K562 (cell line): ENCODE measurements at regions not wholly inside any gene's neighbourhood (a gene's known extent, or its start where the extent isn't known, plus 50 kb on each side); places are given as distances from the start of the nearest gene placed in this dataset.

Source experiments
- ATAC-seq: fragments of 200-7000 bp; cut with Tn5 transposase; 3 replicates; pipeline ENCODE4 v1.9.1; 2020; ENCODE audit warnings: moderate library complexity
- BruUV-seq: library from RNA; stranded (reverse); fragments of 400-500 nt; replicated peaks from 2 replicates; lab custom pipeline; 2021; lab: Mats Ljungman, UMichigan
- CTCF ChIA-PET: fragments of 300-600 bp; formaldehyde crosslinking; extraction: SDS; loops from one replicate; lab custom pipeline; 2021; ENCODE audit warnings: low intra/inter-chr PET ratio; lab: Yijun Ruan, JAX
- POLR2A ChIA-PET: fragments of 300-600, 350-650 bp; sonication (Branson Sonifier 250); formaldehyde crosslinking; extraction: SDS; loops from one replicate; lab custom pipeline; 2021; ENCODE audit warnings: antibody characterized with exemption, inconsistent platforms; lab: Yijun Ruan, JAX
- DNase-seq, 4 experiments: peaks; one replicate each; pipeline versions ENCODE4 v3.0.0 to v3.0.0-alpha.2; 2011 to 2018; ENCODE audit warnings: low spot score in 3 of 4, mixed read lengths in 3 of 4; ENCODE audit errors: extremely low read depth in 1 of 4
- FAIRE-seq: peaks from 2 replicates; lab custom pipeline; 2011; peaks lifted over from hg19 to GRCh38; lab: Jason Lieb, UNC
- H2AFZ ChIP-seq: 2 replicates; pipeline ENCODE4 v1.6.0; 2011; ENCODE audit warnings: low read depth, low read length, control low read depth, inconsistent platforms
- H3K27ac ChIP-seq: fragments of 200-600 bp; 3 replicates; pipeline ENCODE4 v1.8.0; 2011; ENCODE audit warnings: low read depth, mild to moderate bottlenecking, control low read depth, inconsistent platforms, low read length, moderate library complexity, mixed read lengths; ENCODE audit errors: extremely low read depth
- H3K27me3 ChIP-seq, 2 experiments: fragments of 300-600 bp in 1 of 2; 2 replicates in 1 of 2; 3 replicates in 1 of 2; pipeline versions ENCODE4 v1.6.0 to v1.8.0; 2011; ENCODE audit warnings: inconsistent platforms in 2 of 2, low read length in 2 of 2, mild to moderate bottlenecking in 1 of 2, mixed read lengths in 1 of 2, moderate library complexity in 1 of 2; ENCODE audit not compliant: control insufficient read depth in 2 of 2, insufficient read depth in 2 of 2
- H3K36me3 ChIP-seq: fragments of 300-600 bp; 3 replicates; pipeline ENCODE4 v1.8.0; 2011; ENCODE audit warnings: mild to moderate bottlenecking, low read length, inconsistent platforms; ENCODE audit not compliant: control insufficient read depth, insufficient read depth
- H3K4me1 ChIP-seq, 2 experiments: fragments of 200-600 bp in 1 of 2; replicated peaks in 1 of 2; 2 replicates in 1 of 2; 3 replicates in 1 of 2; pipeline versions ENCODE4 v1.5.1 to v1.8.0; 2011; ENCODE audit warnings: inconsistent platforms in 2 of 2, low read length in 2 of 2, mild to moderate bottlenecking in 1 of 2, mixed read lengths in 1 of 2, moderate library complexity in 1 of 2; ENCODE audit not compliant: control insufficient read depth in 2 of 2, insufficient read depth in 2 of 2
- H3K4me2 ChIP-seq: 2 replicates; pipeline ENCODE4 v1.6.1; 2011; ENCODE audit warnings: low read length, control low read depth, inconsistent platforms, mixed read lengths; ENCODE audit not compliant: insufficient read depth
- H3K4me3 ChIP-seq: fragments of 200-600 bp; sonication (generic), shearing (Covaris generic); 2 replicates; pipeline ENCODE4 v1.5.1; 2016; ENCODE audit warnings: control low read depth, inconsistent platforms
- H3K79me2 ChIP-seq: fragments of 200-600 bp; 3 replicates; pipeline ENCODE4 v1.8.0; 2011; ENCODE audit warnings: low read length, inconsistent platforms; ENCODE audit not compliant: control insufficient read depth, insufficient read depth
- H3K9ac ChIP-seq, 2 experiments: 2 replicates each; pipeline versions ENCODE4 v1.6.0 to v1.6.1; 2011; ENCODE audit warnings: low read depth in 2 of 2, low read length in 2 of 2, control low read depth in 1 of 2, inconsistent platforms in 1 of 2, mild to moderate bottlenecking in 1 of 2, mixed read lengths in 1 of 2; ENCODE audit not compliant: insufficient read depth in 1 of 2
- H3K9me1 ChIP-seq: one replicate; pipeline ENCODE4 v1.6.0; 2011; ENCODE audit warnings: inconsistent platforms, mild to moderate bottlenecking, low read length, moderate library complexity; ENCODE audit not compliant: control insufficient read depth, insufficient read depth
- H3K9me3 ChIP-seq: replicated peaks from 2 replicates; pipeline ENCODE4 v1.5.1; 2011; ENCODE audit warnings: low read depth, low read length, inconsistent platforms; ENCODE audit not compliant: control insufficient read depth, insufficient read depth
- H4K20me1 ChIP-seq: replicated peaks from 2 replicates; pipeline ENCODE4 v1.6.1; 2011; ENCODE audit warnings: low read length, inconsistent platforms, mixed read lengths; ENCODE audit not compliant: control insufficient read depth, insufficient read depth
- C11orf30 ChIP-seq: fragments of 450-650 bp; IDR thresholded peaks from 2 replicates; pipeline ENCODE4 v1.6.1; 2016; ENCODE audit warnings: low read depth, mild to moderate bottlenecking
- KDM4B ChIP-seq, 2 experiments: fragments of 450-650 bp in 1 of 2; sonication (generic) in 1 of 2; IDR thresholded peaks; 2 replicates each; pipeline ENCODE4 v1.6.1; 2016 to 2017; ENCODE audit warnings: borderline replicate concordance in 2 of 2, antibody characterized with exemption in 1 of 2, low read depth in 1 of 2, mild to moderate bottlenecking in 1 of 2
- MCM7 ChIP-seq, 2 experiments: fragments of 450-650 bp; IDR thresholded peaks; 2 replicates each; pipeline ENCODE4 v1.6.1; 2016 to 2018
- PML ChIP-seq: IDR thresholded peaks from 2 replicates; pipeline ENCODE4 v1.6.1; 2012; ENCODE audit warnings: low read length, inconsistent platforms
- SRSF1 ChIP-seq: fragments of 200-400 bp; formaldehyde crosslinking; IDR thresholded peaks from 2 replicates; pipeline ENCODE4 v1.6.1; 2017; ENCODE audit warnings: mild to moderate bottlenecking, low read depth, low read length, moderate library complexity
- TEAD2 ChIP-seq: fragments of 450-650 bp; IDR thresholded peaks from 2 replicates; pipeline ENCODE4 v1.6.1; 2016; ENCODE audit warnings: missing genetic modification characterization, control low read depth, missing compliant biosample characterization
- ZBTB17 ChIP-seq: fragments of 450-650 bp; formaldehyde crosslinking; IDR thresholded peaks from 2 replicates; pipeline ENCODE4 v1.4.0; 2020; ENCODE audit warnings: mild to moderate bottlenecking
- ZFP30 ChIP-seq: fragments of 250-450 bp; sonication (Bioruptor Pico); IDR thresholded peaks from 2 replicates; pipeline ENCODE4 v1.8.0; 2022; ENCODE audit warnings: moderate library complexity, mild to moderate bottlenecking, inconsistent platforms, borderline replicate concordance
- ZNF274 ChIP-seq: IDR thresholded peaks from 2 replicates; pipeline ENCODE4 v1.6.1; 2011; ENCODE audit warnings: low read depth, mild to moderate bottlenecking, low read length, moderate library complexity, borderline replicate concordance
- ZNF316 ChIP-seq: fragments of 450-650 bp; IDR thresholded peaks from 2 replicates; pipeline ENCODE4 v1.6.1; 2016
- WGBS: fragments of 100-300 bp; shearing (Covaris generic); methylation state at CpG from one replicate; pipeline ENCODE4 v1.1.6; 2016; ENCODE audit warnings: low coverage, mixed read lengths; ENCODE audit not compliant: insufficient coverage; ENCODE audit errors: missing lambda C conversion rate; 5-methylcytosine and 5-hydroxymethylcytosine counted together
- in situ Hi-C: fragments of 300-500 bp; cut with MboI; formaldehyde crosslinking; loops from 4 replicates; pipeline ENCODE4 v1.15.0; 2018; ENCODE audit warnings: inconsistent platforms, mixed read lengths
- intact Hi-C: fragments of 100-400 bp; cut with micrococcal nuclease; formaldehyde crosslinking; loops from 2 replicates; pipeline ENCODE4 v1.14.2; 2022
- TF ChIP-seq, protein P1 (sequence below): sonication (generic); IDR thresholded peaks from 2 replicates; pipeline ENCODE4 v1.6.1; 2016
- TF ChIP-seq, protein P2 (sequence below): conservative IDR thresholded peaks from 2 replicates; pipeline ENCODE4 v1.6.1; 2011; ENCODE audit warnings: low read depth, mild to moderate bottlenecking, low read length; ENCODE audit not compliant: control insufficient read depth

DNA sequence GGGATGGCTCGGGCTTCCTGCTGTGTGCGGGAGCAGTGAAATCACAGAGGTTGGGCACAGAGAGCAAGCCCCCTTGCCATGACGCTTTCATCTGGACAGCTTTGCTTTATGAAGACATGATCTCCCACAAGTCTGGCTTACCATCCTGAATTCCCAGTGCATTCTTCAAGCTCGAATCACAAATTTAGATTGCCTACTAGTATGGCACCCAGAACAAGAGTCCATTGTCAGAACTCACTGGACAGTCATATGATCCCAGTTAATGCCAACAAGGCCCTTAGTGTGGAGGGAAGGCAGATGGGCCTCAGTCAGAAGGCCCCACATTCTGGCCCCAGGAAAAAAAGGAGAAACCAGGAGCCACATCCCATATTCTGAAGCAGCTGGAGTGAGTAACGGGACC is 147.3 kb upstream of the FOXQ1 start (continued):
- TF ChIP-seq, protein P1, sequence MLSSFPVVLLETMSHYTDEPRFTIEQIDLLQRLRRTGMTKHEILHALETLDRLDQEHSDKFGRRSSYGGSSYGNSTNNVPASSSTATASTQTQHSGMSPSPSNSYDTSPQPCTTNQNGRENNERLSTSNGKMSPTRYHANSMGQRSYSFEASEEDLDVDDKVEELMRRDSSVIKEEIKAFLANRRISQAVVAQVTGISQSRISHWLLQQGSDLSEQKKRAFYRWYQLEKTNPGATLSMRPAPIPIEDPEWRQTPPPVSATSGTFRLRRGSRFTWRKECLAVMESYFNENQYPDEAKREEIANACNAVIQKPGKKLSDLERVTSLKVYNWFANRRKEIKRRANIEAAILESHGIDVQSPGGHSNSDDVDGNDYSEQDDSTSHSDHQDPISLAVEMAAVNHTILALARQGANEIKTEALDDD = no peak
- TF ChIP-seq TEAD2 (tag) = no peak
- no peak for TF ChIP-seq C11orf30
- TF ChIP-seq MCM7 (IDR thresholded peaks at IDR 0.05) = no peak
- no peak for TF ChIP-seq KDM4B (IDR thresholded peaks at IDR 0.05; ENCODE audit: borderline replicate concordance in 2 of 2, low read depth in 1 of 2)
- TF ChIP-seq PML = no peak
- no peak for TF ChIP-seq SRSF1
- TF ChIP-seq ZBTB17 (CRISPR knock-in tag) = no peak
- TF ChIP-seq, protein P2, sequence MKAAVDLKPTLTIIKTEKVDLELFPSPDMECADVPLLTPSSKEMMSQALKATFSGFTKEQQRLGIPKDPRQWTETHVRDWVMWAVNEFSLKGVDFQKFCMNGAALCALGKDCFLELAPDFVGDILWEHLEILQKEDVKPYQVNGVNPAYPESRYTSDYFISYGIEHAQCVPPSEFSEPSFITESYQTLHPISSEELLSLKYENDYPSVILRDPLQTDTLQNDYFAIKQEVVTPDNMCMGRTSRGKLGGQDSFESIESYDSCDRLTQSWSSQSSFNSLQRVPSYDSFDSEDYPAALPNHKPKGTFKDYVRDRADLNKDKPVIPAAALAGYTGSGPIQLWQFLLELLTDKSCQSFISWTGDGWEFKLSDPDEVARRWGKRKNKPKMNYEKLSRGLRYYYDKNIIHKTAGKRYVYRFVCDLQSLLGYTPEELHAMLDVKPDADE = no peak
- no peak for TF ChIP-seq ZNF274

GRCh38 chr6:1163501-1163900 is 148.4 kb upstream of the FOXQ1 start:
- peak; percentile 57 for TF ChIP-seq ZNF316
- TF ChIP-seq ZFP30 (CRISPR knock-in tag) = no peak
- peaks cover 2 to 30% of the 10 kb centered on the region in 2 experiments; a peak in 3 of 5 replicates for H3K27me3 ChIP-seq
- intact Hi-C loops = no loop called here
- H3K9me3 ChIP-seq = no peaks in the 10 kb centered on the region
- in situ Hi-C loops = no loop called here
- no peak for FAIRE-seq
- 0% methylated on average over 5 of the region's 5 CpGs for WGBS
- no peak overlapping the region for H3K4me2 ChIP-seq
- peaks cover 6% of the 10 kb centered on the region; the same call in 1 of the 2 replicates for H4K20me1 ChIP-seq
- POLR2A ChIA-PET = interaction anchor here (1.0 kb wide), 1 partner anchor 20 kb away, joined by 3 read pairs; no protein-coding TSS in a partner anchor
- CTCF ChIA-PET = no interaction called here
- DNase-seq = no peak
- H3K9me1 ChIP-seq = no peaks in the 10 kb centered on the region
- H3K9ac ChIP-seq = no peak overlapping the region
- ATAC-seq = no peak
- BruUV-seq = no TSS peak
- H3K79me2 ChIP-seq = no peaks in the 10 kb centered on the region
- H2AFZ ChIP-seq = no peak overlapping the region
- H3K4me3 ChIP-seq = no peak overlapping the region
- no peak overlapping the region for H3K27ac ChIP-seq
- H3K4me1 ChIP-seq = no peaks in the 10 kb centered on the region
- no peaks in the 10 kb centered on the region for H3K36me3 ChIP-seq
